Psoas muscle (tissue), 7 donors: ENCODE measurements at regions not wholly inside any gene's neighbourhood (a gene's known extent, or its start where the extent isn't known, plus 50 kb on each side); places are given as distances from the start of the nearest gene placed in this dataset.

ENCODE experiments used
- ATAC-seq, 4 donors: fragments of 200-7000 bp; cut with Tn5 transposase; one replicate each; pipeline ENCODE4 v1.9.1; 2020; ENCODE audit warnings: moderate library complexity in 3 of 4, mild to moderate bottlenecking in 2 of 4
- DNase-seq, 2 donors: peaks; one replicate each; pipeline ENCODE4 v3.0.0-alpha.2; 2020
- H3K27ac ChIP-seq: fragments of 200-600 bp; one replicate; pipeline ENCODE4 v1.8.0; 2022
- H3K27me3 ChIP-seq, 3 donors: fragments of 200-600 bp in 1 of 3; one replicate each; pipeline versions ENCODE4 v1.6.1 to v1.8.0; 2013 to 2022; ENCODE audit warnings: low read length in 2 of 3, mild to moderate bottlenecking in 2 of 3, moderate library complexity in 1 of 3; ENCODE audit not compliant: insufficient read depth in 3 of 3
- H3K36me3 ChIP-seq, 2 donors: fragments of 200-600 bp in 1 of 2; one replicate each; pipeline versions ENCODE4 v1.6.1 to v1.8.0; 2013 to 2022; ENCODE audit warnings: low read depth in 1 of 2, mild to moderate bottlenecking in 1 of 2, moderate library complexity in 1 of 2; ENCODE audit not compliant: insufficient read depth in 1 of 2
- H3K4me1 ChIP-seq: fragments of 200-600 bp; one replicate; pipeline ENCODE4 v1.8.0; 2022
- H3K4me3 ChIP-seq: fragments of 200-600 bp; one replicate; pipeline ENCODE4 v1.8.0; 2022; ENCODE audit warnings: mild to moderate bottlenecking
- H3K9me3 ChIP-seq: fragments of 200-600 bp; one replicate; pipeline ENCODE4 v1.8.0; 2022
- WGBS, 3 donors: extraction: QIAGEN DNeasy Blood & Tissue Kit; methylation state at CpG; one replicate each; pipeline versions ENCODE4 v1.1.6 to v1.1.7; 2013; 5-methylcytosine and 5-hydroxymethylcytosine counted together
- intact Hi-C, 2 donors: fragments of 100-400 bp; cut with DNase I; formaldehyde crosslinking; loops; one replicate each; pipeline versions ENCODE4 v1.11.0 to v1.14.2; 2022
- TF ChIP-seq, protein P1 (sequence below): fragments of 200-600 bp; IDR thresholded peaks from one replicate; pipeline ENCODE4 v1.8.0; 2022; ENCODE audit warnings: antibody characterized with exemption
- donor health status: healthy with polysubstance abuse.
- donor health status: DM: no; HTN: no; CAD: no; lungs with moderate emphysema.
- donor health status: Bipolar disorder and iron deficiency.
- donor health status: healthy.
- donor health status: DM: yes; HTN: yes; CAD: no.
- donor health status: DM: no; HTN: no; CAD: no.
- donor health status: DM: yes; HTN: yes; CAD: no.

GRCh38 chr10:28778524-28778923 is 101.2 kb downstream of the BAMBI start:
- Histone ChIP-seq H3K9me3 (no peaks in the 10 kb centered on the region), H3K36me3 (no peaks in the 10 kb centered on the region), H3K4me1 (no peaks in the 10 kb centered on the region), H3K27ac (no peak overlapping the region), H3K27me3 (no peaks in the 10 kb centered on the region), H3K4me3 (no peak overlapping the region)
- intact Hi-C loops = no loop called here
- ATAC-seq (no peak), DNase-seq (no peak)
- WGBS, 3 donors = 73 to 80% (median 76%) methylated on average over 2 of the region's 2 CpGs
- TF ChIP-seq, protein P1, sequence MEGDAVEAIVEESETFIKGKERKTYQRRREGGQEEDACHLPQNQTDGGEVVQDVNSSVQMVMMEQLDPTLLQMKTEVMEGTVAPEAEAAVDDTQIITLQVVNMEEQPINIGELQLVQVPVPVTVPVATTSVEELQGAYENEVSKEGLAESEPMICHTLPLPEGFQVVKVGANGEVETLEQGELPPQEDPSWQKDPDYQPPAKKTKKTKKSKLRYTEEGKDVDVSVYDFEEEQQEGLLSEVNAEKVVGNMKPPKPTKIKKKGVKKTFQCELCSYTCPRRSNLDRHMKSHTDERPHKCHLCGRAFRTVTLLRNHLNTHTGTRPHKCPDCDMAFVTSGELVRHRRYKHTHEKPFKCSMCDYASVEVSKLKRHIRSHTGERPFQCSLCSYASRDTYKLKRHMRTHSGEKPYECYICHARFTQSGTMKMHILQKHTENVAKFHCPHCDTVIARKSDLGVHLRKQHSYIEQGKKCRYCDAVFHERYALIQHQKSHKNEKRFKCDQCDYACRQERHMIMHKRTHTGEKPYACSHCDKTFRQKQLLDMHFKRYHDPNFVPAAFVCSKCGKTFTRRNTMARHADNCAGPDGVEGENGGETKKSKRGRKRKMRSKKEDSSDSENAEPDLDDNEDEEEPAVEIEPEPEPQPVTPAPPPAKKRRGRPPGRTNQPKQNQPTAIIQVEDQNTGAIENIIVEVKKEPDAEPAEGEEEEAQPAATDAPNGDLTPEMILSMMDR = no peak

GRCh38 chr10:28781296-28781695 is 104.0 kb downstream of the BAMBI start:
- H3K9me3 ChIP-seq = no peaks in the 10 kb centered on the region
- no peak for ATAC-seq
- intact Hi-C loops = no loop called here
- no peak overlapping the region for H3K4me3 ChIP-seq
- TF ChIP-seq, protein P1 = no peak
- H3K36me3 ChIP-seq = no peaks in the 10 kb centered on the region
- no peaks in the 10 kb centered on the region for H3K4me1 ChIP-seq
- H3K27me3 ChIP-seq = no peaks in the 10 kb centered on the region
- WGBS, 3 donors = 84 to 89% (median 87%) methylated on average over 5 of the region's 5 CpGs
- DNase-seq = no peak
- no peak overlapping the region for H3K27ac ChIP-seq

DNA sequence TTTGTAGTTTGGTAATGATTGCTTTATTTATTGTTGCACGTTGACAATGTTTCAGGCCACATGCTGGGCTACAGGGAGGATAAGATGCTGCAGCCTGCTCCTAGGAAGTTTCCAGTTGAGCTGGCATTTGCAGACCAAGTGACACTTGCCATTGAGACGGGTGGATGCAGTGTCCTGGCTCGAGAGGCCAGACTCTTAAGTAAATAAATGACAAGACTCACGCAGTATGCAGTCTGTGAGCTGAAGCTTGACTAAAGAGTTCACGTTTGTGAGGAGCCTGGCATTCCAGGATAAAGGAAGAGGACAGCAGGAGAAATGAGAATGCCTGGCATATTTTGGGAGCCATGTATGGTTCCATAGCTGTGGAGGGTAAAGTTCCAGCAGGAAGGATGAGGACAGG is 105.8 kb downstream of the BAMBI start:
- TF ChIP-seq, protein P1 = no peak
- Histone ChIP-seq H3K27me3 (no peaks in the 10 kb centered on the region), H3K36me3 (no peaks in the 10 kb centered on the region), H3K4me3 (no peak overlapping the region), H3K27ac (no peak overlapping the region), H3K9me3 (no peaks in the 10 kb centered on the region), H3K4me1 (no peaks in the 10 kb centered on the region)
- ATAC-seq (no peak), DNase-seq (no peak)
- intact Hi-C loops = no loop called here
- 67 to 68% (median 67%) methylated on average over 5 of the region's 5 CpGs for WGBS, 3 donors

- DNase-seq (no peak), ATAC-seq (no peak)
- Histone ChIP-seq H3K4me1 (no peaks in the 10 kb centered on the region), H3K27ac (no peak overlapping the region), H3K9me3 (no peaks in the 10 kb centered on the region), H3K36me3 (no peaks in the 10 kb centered on the region), H3K4me3 (no peak overlapping the region), H3K27me3 (no peaks in the 10 kb centered on the region)
- WGBS, 3 donors = 54 to 56% (median 55%) methylated on average over 5 of the region's 5 CpGs
- TF ChIP-seq, protein P1 = no peak
- intact Hi-C loops = no loop called here
Measured at GRCh38 chr10:28785018-28785417, 107.7 kb downstream of the BAMBI start.

DNA sequence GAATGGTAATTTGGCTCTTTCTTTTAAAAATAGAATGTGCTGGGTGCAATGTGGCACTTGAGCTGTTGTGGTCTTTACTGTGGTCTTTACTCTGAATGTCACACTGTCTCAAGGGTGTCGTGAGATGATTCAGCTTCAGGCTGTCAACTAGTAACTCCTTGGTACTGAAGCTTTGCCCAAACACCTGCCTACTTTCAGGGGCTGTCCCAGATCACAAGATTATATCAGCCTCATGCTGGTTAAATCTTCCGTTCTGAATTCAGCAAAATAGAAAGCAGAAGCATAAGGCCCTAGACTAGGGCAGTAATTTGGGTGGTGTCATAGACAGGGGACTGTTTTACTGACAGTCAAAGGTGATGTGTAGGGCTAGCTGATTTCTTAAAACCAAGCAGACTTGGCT is 110.9 kb downstream of the BAMBI start:
- Histone ChIP-seq H3K27ac (no peak overlapping the region), H3K4me1 (no peaks in the 10 kb centered on the region), H3K4me3 (no peak overlapping the region), H3K9me3 (no peaks in the 10 kb centered on the region), H3K36me3 (no peaks in the 10 kb centered on the region), H3K27me3 (no peaks in the 10 kb centered on the region)
- TF ChIP-seq, protein P1 = no peak
- intact Hi-C loops = no loop called here
- ATAC-seq = no peak
- 79 to 83% (median 83%) methylated on average over 2 of the region's 2 CpGs for WGBS, 3 donors
- DNase-seq = no peak
